Suprapubic skin (tissue), 4 donors: ENCODE measurements at regions not wholly inside any gene's neighbourhood (a gene's known extent, or its start where the extent isn't known, plus 50 kb on each side); places are given as distances from the start of the nearest gene placed in this dataset.

Experiments used
- CTCF ChIP-seq, 2 donors: fragments of 200-600 bp in 1 of 2; fragments of 450-650 bp in 1 of 2; sonication (generic) in 1 of 2; IDR thresholded peaks; one replicate each; pipeline ENCODE4 v1.5.1; 2016 to 2019; ENCODE audit warnings: antibody characterized with exemption in 2 of 2, mild to moderate bottlenecking in 1 of 2, moderate library complexity in 1 of 2
- POLR2A ChIP-seq, 2 donors: fragments of 450-650 bp; IDR thresholded peaks; one replicate each; pipeline ENCODE4 v1.6.1; 2017; ENCODE audit warnings: antibody characterized with exemption in 2 of 2, mild to moderate bottlenecking in 2 of 2, moderate library complexity in 2 of 2
- POLR2AphosphoS5 ChIP-seq, 3 donors: sonication (generic); formaldehyde crosslinking; IDR thresholded peaks; one replicate each; pipeline ENCODE4 v1.6.1; 2017; ENCODE audit warnings: antibody characterized with exemption in 3 of 3

DNA sequence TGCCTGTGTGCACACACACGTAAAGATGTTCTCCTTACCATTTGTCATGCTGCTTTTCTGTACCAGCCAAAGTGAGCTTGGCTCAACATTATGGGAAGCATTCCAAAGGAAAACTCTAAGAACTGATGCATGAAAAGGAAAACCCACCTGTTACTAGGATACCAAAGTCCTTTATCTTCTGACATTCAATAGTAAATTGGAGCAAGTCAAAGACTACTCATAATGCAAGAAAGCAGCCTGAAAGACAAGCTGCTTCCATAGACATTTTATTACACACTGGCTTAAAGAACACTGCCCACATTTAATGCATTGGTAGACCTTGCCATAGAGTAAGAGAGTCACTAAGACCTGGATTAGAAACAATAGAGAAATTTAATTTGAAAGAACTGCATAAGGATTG is 159.0 kb downstream of the LRIG3 start:
- TF ChIP-seq POLR2AphosphoS5 (IDR thresholded peaks at IDR 0.05) (no peak), CTCF (IDR thresholded peaks at IDR 0.05) (no peak), POLR2A (IDR thresholded peaks at IDR 0.05) (no peak)
